ENCODE measurements at regions not wholly inside any gene's neighbourhood (a gene's known extent, or its start where the extent isn't known, plus 50 kb on each side); places are given as distances from the start of the nearest gene placed in this dataset.

DNA sequence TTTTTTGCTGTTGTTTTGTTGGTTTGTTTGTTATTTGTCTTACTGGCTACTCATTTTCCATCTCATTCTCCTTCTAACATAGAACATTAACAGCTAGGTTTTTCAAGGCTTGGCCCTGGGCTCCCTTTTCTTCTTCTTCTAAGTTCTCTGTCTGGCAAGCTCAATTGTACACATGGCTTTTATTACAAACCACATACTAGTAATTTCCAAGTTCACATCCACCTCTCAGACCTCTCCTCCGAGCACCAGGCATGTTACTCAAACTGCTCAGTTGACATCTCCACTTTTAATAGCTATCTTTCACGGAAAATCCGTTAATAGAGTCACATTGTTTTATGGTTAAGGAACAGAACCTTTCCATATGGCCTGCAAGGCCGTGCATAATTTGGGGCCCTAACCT is 736.9 kb upstream of the ADAMTS5 start:
- no peak for FAIRE-seq

DNA sequence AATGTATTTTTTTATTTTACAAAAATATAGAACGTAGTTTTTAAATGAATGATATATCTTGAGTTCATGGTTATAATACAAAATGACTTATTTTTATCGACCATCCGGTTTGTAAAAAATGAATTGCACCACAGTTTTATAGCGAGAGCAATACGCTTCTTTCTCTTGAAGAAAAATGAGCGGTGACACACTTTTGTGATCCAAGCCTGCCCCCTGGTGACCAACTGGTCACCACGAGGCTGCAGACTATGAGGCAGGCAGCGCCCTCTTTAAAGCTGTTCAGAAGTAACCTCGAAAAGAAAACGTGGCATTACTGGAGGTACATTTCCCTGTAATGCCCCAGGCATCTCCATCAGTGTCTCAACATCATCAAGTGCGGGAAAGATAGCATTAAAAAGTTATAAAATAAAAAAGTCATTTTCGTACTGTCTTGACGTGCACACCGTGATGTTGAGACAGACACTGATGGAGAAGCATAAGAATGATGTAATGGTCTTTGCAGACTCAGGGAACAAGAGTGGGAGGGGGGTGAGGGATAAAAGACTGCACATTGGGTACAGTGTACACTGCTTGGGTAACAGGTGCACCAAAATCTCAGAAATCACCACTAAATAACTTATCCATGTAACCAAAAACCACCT is 734.2 kb upstream of the ADAMTS5 start:
- no peaks in the 10 kb centered on the region for H3K4me1 ChIP-seq (ENCODE audit: insufficient read depth, low read length)
- H3K4me3 ChIP-seq (ENCODE audit: insufficient read depth, low read depth, low read length) = no peak overlapping the region
- H2AFZ ChIP-seq (ENCODE audit: low read depth, low read length) = peak overlapping the region; percentile 19
- TF ChIP-seq, protein P1, sequence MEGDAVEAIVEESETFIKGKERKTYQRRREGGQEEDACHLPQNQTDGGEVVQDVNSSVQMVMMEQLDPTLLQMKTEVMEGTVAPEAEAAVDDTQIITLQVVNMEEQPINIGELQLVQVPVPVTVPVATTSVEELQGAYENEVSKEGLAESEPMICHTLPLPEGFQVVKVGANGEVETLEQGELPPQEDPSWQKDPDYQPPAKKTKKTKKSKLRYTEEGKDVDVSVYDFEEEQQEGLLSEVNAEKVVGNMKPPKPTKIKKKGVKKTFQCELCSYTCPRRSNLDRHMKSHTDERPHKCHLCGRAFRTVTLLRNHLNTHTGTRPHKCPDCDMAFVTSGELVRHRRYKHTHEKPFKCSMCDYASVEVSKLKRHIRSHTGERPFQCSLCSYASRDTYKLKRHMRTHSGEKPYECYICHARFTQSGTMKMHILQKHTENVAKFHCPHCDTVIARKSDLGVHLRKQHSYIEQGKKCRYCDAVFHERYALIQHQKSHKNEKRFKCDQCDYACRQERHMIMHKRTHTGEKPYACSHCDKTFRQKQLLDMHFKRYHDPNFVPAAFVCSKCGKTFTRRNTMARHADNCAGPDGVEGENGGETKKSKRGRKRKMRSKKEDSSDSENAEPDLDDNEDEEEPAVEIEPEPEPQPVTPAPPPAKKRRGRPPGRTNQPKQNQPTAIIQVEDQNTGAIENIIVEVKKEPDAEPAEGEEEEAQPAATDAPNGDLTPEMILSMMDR (IDR thresholded peaks at IDR 0.05; ENCODE audit: insufficient read depth, low read depth, low read length) = peak; percentile 95
- no peak for TF ChIP-seq EZH2 (IDR thresholded peaks at IDR 0.05; ENCODE audit: insufficient read depth, low read length)
- H3K4me2 ChIP-seq (ENCODE audit: low read length) = peak overlapping the region; percentile 68
- H3K27ac ChIP-seq (ENCODE audit: low read depth, low read length) = no peak overlapping the region
- peak overlapping the region; percentile 21 for H3K9ac ChIP-seq (ENCODE audit: low read length)
- H3K27ac Mint-ChIP-seq (ENCODE audit: unreplicated experiment) = peak overlapping the region; percentile 78
- FAIRE-seq (peak; percentile 55), DNase-seq (ENCODE audit: low read depth) (peak; percentile 17)
- H3K27me3 ChIP-seq (ENCODE audit: insufficient read depth, low read length) = no peaks in the 10 kb centered on the region
- H3K79me2 ChIP-seq (ENCODE audit: insufficient read depth, low read length) = no peaks in the 10 kb centered on the region
- H3K9me3 Mint-ChIP-seq (ENCODE audit: unreplicated experiment) = peaks cover 2% of the 10 kb centered on the region
- peaks cover 2% of the 10 kb centered on the region for H3K9me3 ChIP-seq (ENCODE audit: insufficient read depth, low read depth, low read length)
- H3K36me3 ChIP-seq (ENCODE audit: insufficient read depth, low read length) = no peaks in the 10 kb centered on the region
- H3K4me3 Mint-ChIP-seq (ENCODE audit: unreplicated experiment) = peak overlapping the region; percentile 63
- no peaks in the 10 kb centered on the region for H3K36me3 Mint-ChIP-seq (ENCODE audit: low read depth, unreplicated experiment)
- H4K20me1 ChIP-seq (ENCODE audit: insufficient read depth, low read length) = no peaks in the 10 kb centered on the region
- peaks cover 2% of the 10 kb centered on the region for H3K4me1 Mint-ChIP-seq (ENCODE audit: low read depth, unreplicated experiment)
- H3K27me3 Mint-ChIP-seq (ENCODE audit: low read depth, unreplicated experiment) = peaks cover 2% of the 10 kb centered on the region

More for the DNA sequence above, 736.9 kb upstream of the ADAMTS5 start:
- Histone ChIP-seq H3K4me2 (ENCODE audit: low read length) (no peak overlapping the region), H3K27me3 (ENCODE audit: insufficient read depth, low read length) (no peaks in the 10 kb centered on the region), H4K20me1 (ENCODE audit: insufficient read depth, low read length) (no peaks in the 10 kb centered on the region), H2AFZ (ENCODE audit: low read depth, low read length) (no peak overlapping the region), H3K4me1 (ENCODE audit: insufficient read depth, low read length) (no peaks in the 10 kb centered on the region), H3K79me2 (ENCODE audit: insufficient read depth, low read length) (no peaks in the 10 kb centered on the region), H3K4me3 (ENCODE audit: insufficient read depth, low read depth, low read length) (no peak overlapping the region), H3K9me3 (ENCODE audit: insufficient read depth, low read depth, low read length) (peaks cover 2% of the 10 kb centered on the region), H3K27ac (ENCODE audit: low read depth, low read length) (no peak overlapping the region), H3K9ac (ENCODE audit: low read length) (no peak overlapping the region), H3K36me3 (ENCODE audit: insufficient read depth, low read length) (no peaks in the 10 kb centered on the region)
- Mint-ChIP-seq H3K4me1 (ENCODE audit: low read depth, unreplicated experiment) (no peaks in the 10 kb centered on the region), H3K9me3 (ENCODE audit: unreplicated experiment) (peaks cover 6% of the 10 kb centered on the region), H3K36me3 (ENCODE audit: low read depth, unreplicated experiment) (no peaks in the 10 kb centered on the region), H3K4me3 (ENCODE audit: unreplicated experiment) (no peak overlapping the region), H3K27ac (ENCODE audit: unreplicated experiment) (no peak overlapping the region), H3K27me3 (ENCODE audit: low read depth, unreplicated experiment) (peaks cover 2% of the 10 kb centered on the region)
- no peak for DNase-seq (ENCODE audit: low read depth)
- TF ChIP-seq, protein P1 (IDR thresholded peaks at IDR 0.05; ENCODE audit: insufficient read depth, low read depth, low read length) = no peak
- TF ChIP-seq EZH2 (IDR thresholded peaks at IDR 0.05; ENCODE audit: insufficient read depth, low read length) = no peak

DNA sequence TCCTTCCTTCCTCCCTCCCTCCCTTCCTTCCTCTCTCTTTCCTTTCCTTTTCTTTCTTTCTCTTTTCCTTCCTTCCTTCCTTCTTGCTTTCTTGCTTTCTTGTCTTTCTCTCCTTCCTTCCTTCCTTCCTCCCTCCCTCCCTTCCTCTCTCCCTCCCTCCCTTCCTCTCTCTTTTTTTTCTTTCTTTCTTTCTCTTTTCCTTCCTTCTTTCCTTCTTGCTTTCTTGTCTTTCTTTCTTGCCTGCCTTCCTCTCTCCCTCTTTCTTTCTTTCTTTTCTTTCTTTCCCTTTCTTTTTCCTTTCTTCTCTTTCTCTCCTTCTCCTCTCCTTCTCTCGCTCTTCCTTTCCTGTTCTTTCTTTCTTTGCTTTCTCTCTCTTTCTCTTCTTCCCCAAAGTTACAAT is 728.4 kb upstream of the ADAMTS5 start:
- Histone ChIP-seq H3K4me2 (ENCODE audit: low read length) (no peak overlapping the region), H3K36me3 (ENCODE audit: insufficient read depth, low read length) (no peaks in the 10 kb centered on the region), H3K9ac (ENCODE audit: low read length) (no peak overlapping the region), H3K79me2 (ENCODE audit: insufficient read depth, low read length) (no peaks in the 10 kb centered on the region), H3K9me3 (ENCODE audit: insufficient read depth, low read depth, low read length) (no peaks in the 10 kb centered on the region), H2AFZ (ENCODE audit: low read depth, low read length) (no peak overlapping the region), H3K27ac (ENCODE audit: low read depth, low read length) (no peak overlapping the region), H3K27me3 (ENCODE audit: insufficient read depth, low read length) (no peaks in the 10 kb centered on the region), H3K4me3 (ENCODE audit: insufficient read depth, low read depth, low read length) (no peak overlapping the region), H3K4me1 (ENCODE audit: insufficient read depth, low read length) (no peaks in the 10 kb centered on the region), H4K20me1 (ENCODE audit: insufficient read depth, low read length) (no peaks in the 10 kb centered on the region)
- Mint-ChIP-seq H3K27me3 (ENCODE audit: low read depth, unreplicated experiment) (no peaks in the 10 kb centered on the region), H3K9me3 (ENCODE audit: unreplicated experiment) (no peaks in the 10 kb centered on the region), H3K4me1 (ENCODE audit: low read depth, unreplicated experiment) (peaks cover 27% of the 10 kb centered on the region), H3K36me3 (ENCODE audit: low read depth, unreplicated experiment) (no peaks in the 10 kb centered on the region), H3K27ac (ENCODE audit: unreplicated experiment) (peak overlapping the region; percentile 94), H3K4me3 (ENCODE audit: unreplicated experiment) (no peak overlapping the region)
- FAIRE-seq = no peak
- TF ChIP-seq, protein P1 (IDR thresholded peaks at IDR 0.05; ENCODE audit: insufficient read depth, low read depth, low read length) = no peak
- no peak for TF ChIP-seq EZH2 (IDR thresholded peaks at IDR 0.05; ENCODE audit: insufficient read depth, low read length)
- DNase-seq (ENCODE audit: low read depth) = no peak
